GM18520 (cell line): ENCODE measurements at regions not wholly inside any gene's neighbourhood (a gene's known extent, or its start where the extent isn't known, plus 50 kb on each side); places are given as distances from the start of the nearest gene placed in this dataset.
"Not testable (repeated sequence)": the region's sequence is repeated elsewhere in the genome, so short reads cannot be mapped to it uniquely, and the experiment has no call there.

Source experiments
- ATAC-seq: cut with Tn5 transposase; IDR thresholded peaks from one replicate; pipeline ENCODE4 v1.9.1; 2021; ENCODE audit not compliant: unreplicated experiment

DNA sequence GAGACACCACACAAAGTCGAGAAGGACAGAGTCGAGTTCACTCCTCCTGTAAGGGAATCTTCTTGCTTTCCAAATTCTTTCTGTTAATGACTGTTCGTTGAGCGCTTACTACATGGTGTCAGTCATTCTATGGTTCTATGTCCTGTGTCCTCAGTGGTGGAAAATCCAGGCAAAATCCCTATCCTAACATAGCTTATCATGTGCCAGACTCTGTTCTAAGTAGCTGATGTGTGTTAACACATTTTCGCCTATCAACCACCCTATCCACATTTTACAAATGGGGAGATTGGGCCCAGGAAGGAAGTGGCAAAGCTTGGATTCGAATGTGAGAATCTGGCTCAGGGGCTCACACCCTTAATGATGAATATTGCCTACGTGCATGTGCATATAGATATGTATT lies 280.1 kb downstream of the GATA3 start:
- ATAC-seq, result no peak

DNA sequence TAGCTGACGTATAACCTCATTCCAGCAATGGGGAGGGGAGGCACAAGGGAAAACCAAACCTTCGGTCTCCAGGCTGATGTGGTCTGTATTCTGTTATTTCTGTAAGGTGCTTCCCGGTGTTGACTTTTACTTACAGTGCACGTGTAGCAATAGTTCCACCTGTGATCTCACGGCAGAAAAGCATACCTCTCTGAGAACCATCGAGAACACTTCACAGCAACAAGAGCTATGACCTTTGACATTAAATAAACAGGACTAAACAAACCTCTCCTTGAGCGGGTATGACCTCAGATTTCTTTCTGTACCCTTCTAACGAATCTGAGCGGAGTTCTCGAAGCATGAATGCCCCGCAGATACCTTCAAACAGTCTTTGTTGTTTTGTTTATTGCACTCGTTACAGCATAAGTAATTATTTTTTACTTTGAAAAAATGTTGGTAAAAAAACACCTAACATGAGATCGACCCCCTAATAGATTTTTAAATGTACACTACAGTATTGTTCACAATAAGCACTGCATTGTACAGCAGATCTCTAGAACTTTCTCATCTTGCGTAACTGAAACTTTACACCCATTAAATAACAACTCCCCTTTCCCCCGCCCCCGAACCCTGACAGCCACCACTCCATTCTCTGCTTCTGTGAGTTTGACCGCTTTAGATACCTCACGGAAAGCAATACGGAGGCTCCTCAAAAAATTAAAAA lies 282.3 kb downstream of the GATA3 start:
- no peak for ATAC-seq

DNA sequence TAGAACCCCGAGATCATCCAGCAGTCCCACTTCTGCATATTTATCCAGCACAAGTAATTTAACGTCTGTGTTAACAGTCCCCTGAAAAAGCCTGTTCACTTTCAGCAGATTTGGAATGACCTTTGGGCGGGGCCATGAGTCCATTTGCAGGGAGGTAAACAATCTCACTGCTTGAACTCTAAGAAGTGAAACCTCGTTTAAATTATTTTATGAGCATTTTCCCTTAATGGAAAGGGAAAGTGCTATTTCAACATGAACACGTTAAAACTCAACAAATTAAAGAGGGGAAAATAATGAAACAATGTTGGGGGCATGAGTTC lies 282.8 kb downstream of the GATA3 start:
- ATAC-seq, result no peak

DNA sequence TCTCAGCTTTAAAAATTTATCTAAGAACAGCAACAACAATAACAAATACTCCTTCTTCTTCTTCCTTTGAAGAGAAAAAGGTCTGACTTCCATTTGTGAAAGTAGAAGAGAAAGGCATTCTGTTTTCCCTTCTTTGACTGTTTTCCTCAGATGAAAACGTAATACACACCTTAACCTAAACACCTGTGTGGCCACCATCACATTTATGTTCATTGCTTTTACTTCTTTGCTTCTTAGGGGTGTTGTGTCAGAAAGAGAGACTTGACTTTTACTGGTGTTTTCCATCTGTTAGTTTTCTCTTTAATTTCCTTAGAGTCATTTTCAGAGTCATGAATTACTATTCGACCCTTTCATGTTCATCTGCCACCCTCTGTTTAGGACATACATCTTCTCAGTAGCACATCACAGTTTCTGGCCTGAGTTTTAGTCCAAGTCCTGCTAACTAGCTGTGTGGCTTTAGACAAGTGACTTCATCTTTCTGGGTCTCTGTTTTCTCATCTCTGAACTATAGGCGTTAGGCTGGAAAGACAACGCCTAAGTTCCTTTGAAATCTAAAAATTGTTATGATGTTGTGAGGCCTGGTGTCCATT lies 283.8 kb downstream of the GATA3 start:
- ATAC-seq, result no peak

DNA sequence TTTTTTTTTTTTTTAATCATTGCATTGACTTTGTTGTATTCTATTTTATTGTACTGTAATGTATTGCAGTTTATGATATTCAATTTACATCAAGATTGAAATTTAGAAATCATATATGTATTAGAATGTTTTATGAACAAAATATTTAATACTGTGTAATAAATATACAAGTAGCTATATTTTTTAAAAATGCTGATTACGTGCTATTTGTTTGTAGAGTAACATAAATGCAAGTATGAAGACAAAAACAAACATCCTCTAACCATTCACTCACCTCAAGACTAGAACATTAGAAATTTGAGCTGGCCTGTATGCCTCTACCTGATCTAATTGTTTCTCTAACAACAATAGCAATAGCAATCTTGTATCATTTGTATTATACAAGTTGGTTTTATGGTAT lies 290.3 kb downstream of the GATA3 start:
- no peak for ATAC-seq

DNA sequence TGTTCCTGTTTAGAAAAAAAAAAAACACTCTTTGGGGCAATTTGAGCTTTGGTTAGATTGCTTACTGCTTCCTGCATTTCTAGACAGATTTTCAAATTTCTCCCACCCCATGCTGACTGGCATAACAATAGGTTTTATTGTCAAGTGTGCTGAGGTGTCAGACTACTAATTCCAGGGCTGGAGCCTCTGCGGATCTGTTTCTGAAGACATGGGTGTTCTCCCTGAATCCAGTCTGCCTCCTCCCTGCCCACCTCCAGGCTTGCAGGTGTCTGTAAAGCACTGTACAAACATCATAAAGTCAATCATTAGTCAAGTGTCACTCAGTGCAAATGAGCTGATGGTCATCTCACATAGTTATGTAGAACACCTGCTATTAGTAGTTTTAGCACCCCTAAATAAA lies 292.4 kb downstream of the GATA3 start:
- no peak for ATAC-seq

DNA sequence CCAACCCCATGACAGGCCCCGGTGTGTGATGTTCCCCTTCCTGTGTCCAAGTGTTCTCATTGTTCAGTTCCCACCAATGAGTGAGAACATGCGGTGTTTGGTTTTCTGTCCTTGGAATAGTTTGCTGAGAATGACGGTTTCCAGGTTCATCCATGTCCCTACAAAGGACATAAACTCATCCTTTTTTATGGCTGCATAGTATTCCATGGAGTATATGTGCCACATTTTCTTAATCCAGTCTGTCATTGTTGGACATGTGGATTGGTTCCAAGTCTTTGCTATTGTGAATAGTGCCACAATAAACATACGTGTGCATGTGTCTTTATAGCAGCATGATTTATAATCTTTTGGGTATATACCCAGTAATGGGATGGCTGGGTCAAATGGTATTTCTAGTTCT lies 293.1 kb downstream of the GATA3 start:
- ATAC-seq, result not testable (repeated sequence)

DNA sequence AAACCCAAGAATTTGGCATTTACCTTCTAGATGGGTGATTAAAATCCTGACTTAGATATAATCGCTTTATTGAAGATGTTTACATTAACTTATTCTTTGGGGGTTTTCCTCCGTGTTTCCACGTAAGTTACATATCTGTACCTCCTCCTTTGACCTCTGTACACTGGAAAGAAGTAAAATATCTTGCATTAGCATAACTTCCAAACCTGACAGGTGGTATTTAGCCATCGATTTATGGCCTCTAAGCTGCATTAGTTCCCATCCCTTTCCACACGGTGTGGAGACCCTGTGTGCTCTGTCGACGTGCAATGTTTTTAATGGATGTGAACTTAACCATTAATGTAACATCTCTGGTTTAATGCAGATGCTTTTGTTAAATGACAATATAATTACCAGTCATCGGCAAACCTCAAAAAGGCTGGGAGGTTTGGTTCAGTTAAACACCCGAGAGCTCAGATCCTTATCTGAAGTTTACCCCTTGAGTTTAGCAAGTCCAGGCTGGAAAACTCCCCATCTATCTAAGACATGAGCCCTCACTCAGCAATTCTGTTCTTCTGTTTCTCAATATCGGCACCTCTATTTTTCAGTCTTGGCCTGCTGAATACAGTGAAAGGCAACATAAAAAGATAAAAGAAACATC lies 295.2 kb downstream of the GATA3 start:
- ATAC-seq, result no peak

DNA sequence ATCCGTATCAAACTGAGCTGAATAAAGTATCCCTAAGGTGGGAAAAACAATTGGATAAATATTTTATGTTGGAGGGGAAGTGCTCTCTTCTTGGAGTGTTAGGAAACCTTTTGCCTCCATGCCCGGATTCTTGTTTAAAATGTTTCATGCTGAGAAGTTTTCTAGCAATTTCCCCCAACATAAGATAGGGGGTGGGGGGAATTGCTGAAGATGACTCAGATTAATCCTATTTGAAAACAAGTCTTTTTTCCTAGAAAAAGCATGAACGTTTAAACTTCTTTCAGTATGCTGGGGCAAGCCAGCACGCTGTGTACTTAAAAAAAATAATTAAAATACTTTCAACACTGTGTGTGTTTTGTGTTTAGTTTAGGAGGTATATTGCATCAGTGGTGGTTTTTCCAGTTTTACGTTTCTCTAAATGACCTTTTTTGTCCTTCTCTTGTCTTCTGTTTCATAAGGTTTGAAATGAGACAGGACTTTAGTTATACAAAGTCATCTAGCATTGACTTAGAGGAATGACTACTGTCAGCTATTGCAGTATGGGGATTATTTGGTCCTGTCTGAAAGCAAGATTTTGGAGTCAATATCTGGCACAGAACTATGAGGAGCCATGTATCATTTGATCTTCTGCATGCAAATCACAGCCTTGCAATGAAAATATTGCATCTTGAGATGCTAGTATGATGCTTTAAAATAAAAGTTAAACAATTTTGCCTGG lies 295.9 kb downstream of the GATA3 start:
- ATAC-seq, result no peak

DNA sequence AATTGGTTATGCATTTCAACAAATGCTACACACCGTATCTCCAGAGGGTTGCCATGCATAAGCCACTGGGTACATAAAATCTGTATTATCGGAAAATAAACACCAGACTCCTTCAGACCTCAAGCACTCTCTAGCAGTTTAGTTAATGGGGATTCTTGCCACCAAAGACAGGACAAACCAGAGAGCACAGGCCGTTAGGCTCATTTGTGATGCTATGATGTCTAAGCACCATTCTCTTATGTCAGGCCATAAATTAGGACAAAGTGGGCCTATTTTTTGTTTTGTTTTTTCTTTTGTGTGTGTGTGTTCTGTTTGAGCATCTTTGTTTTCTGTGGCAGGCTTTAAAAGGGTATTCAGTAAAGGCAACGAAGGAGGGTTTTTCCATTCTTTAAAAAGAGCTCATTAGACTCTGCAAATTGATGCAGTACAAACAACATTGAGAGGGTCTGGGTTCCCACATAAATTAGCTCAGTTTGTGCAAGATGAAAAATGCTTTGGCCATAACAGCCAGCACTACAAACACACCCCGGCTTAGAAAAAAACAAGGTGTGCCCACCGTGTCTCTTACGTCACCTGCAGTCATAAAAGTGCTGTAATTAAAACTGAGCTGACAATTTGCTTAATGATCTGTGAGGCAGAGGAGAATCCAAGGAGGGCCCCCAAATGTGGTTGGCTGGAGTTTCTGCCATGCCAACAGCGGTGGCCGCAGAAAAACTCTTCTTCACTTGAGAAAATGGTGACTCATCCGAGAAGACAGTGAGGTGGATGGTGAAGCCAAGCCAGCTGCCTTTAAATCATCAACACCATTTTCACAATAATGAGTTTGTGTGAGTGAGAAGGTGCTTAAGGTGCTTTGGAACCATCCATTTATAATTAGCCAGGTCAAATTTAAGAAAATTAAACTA lies 297.9 kb downstream of the GATA3 start:
- no peak for ATAC-seq

DNA sequence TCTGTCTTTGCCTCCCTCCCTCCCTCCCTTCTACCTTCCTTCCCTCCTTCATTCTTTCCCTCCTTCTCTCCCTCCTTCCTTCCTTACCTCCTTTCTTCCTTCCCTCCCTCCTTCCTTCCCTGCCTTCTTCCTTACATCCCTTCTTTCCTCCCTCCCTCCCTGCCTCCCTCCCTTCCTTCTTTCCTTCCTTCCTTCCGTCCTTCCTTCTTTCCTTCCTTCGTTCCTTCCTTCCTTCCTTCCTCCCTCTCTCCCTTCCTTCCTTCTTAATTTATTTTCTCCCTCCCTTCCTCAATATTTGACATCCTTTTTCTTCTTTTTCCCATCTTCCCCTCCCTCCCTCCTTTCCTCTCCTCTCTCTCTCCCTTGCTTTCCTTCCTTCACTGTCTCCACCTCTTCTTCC lies 301.8 kb downstream of the GATA3 start:
- no peak for ATAC-seq

DNA sequence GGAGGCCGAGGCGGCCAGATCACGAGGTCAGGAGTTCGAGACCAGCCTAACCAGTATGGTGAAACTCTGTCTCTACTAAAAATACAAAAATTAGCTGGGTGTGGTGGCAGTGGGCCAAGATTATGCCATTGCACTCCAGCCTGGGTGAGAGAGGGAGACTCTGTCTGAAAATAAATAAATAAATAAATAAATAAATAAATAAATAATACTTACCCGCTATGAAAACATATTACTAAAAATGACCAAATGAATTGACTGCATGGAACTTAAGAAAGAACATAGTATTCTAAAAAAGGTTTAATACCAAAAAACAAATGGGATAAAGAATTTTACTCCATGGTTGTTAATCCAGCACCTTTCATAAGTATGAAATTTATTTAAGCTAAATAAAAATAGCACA lies 305.0 kb downstream of the GATA3 start:
- no peak for ATAC-seq

DNA sequence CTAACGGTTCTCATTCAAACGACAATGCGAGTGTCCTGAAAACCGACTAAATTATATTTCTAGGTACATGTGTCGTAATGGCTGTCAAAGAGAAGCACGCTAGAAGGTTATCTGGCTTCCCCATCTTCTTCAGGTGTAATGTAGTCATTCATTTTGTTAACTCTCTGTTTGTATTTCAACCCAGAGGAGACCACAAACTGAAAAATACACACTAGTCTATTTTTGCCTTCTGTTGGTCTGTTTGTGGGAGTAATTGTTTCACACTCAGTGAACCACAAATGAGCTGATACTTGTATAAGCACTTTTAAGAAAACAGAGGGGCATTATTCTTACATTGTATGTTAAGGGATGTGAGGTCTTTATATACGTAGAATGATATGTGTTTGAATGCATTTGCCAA lies 305.9 kb downstream of the GATA3 start:
- no peak for ATAC-seq

DNA sequence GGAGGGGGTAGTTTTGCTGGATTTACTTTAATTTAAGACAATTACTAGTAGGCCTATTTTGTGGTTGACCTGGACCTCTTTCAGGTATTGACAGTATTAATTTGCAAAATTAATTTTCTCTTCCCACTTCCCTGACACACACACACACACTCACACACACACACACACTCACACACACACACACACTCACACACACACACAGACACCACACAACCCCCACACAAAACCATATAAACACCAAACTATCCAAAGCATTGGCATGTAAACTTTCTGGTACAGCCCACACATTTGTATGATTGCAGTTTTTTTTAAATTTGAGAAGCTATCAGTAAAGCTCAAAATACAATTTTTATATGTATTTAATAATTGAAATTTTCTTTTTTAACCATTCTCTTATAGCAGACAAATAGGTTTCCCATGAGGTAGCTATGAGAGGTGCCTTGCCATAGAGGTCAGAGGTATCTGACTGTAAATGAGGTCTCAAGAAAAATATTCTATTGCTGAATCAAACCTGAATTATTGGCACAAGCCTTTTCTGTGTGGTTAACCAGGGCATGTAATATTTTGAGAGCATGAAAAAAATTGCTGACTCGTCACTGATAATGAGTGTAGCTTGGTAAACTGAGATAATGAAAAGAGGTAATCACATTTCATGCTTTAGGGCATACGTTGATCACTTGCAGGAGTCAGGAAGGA lies 306.5 kb downstream of the GATA3 start:
- no peak for ATAC-seq

DNA sequence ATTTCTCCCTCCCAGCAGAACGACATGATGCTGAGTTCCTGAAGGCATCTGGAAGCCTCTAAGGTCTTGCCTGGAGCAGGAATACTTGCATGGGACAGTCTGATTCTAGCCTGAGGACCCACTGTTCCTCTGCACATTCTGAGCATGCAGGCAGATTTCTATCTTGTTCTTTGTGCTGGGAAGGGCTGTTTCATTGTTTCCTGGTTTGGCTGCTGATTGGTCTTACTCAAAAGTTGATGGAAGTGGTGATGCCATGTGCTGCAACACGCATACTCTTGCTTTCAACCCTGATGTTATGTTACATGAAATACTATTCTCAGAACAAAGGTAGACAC lies 307.0 kb downstream of the GATA3 start:
- ATAC-seq, result no peak

DNA sequence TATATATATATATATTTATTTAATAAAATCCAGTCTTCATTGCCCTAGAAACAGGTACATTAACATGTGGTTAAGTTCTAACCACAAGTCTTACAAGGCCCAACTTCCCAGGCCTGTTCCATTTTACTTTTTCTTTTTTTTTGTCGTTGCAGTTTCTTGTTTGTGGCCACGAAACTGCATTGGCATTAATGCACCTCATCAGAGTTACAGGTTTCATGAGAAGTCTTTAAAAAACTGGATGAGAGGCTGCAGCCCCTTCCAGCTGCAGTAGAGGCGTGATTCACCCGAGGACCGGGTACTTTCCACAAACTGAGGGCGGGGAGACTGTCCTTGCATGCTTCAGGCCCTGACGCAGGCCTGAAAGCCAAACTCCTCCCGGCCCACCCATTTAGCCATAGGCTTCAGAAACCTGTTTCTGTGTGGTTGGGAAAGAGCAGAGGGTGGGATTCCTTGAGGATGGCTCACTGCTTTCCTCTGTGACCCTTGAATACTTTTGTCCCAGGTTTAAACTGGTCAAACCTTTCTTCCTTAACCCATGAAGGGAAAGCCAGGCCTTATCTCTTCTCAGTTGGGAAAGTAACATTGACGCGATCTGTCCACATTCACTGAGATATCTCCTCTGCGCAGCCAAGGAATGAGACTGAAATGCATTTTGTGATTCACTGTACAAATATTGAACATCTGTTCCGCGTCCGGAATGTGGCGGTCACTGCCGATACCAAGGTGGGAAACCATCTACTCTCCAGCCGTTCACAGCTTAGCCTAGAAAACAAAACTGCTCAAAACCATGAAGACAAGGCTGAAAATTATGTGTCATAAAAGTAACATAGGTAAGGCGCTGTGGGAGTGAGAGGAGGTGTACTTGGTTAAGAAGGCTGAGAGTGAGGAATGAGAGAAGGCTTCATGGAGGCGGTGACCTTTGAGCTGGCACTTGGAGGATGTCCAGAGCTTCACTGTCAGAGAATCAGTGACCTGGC lies 311.7 kb downstream of the GATA3 start:
- ATAC-seq, result no peak

DNA sequence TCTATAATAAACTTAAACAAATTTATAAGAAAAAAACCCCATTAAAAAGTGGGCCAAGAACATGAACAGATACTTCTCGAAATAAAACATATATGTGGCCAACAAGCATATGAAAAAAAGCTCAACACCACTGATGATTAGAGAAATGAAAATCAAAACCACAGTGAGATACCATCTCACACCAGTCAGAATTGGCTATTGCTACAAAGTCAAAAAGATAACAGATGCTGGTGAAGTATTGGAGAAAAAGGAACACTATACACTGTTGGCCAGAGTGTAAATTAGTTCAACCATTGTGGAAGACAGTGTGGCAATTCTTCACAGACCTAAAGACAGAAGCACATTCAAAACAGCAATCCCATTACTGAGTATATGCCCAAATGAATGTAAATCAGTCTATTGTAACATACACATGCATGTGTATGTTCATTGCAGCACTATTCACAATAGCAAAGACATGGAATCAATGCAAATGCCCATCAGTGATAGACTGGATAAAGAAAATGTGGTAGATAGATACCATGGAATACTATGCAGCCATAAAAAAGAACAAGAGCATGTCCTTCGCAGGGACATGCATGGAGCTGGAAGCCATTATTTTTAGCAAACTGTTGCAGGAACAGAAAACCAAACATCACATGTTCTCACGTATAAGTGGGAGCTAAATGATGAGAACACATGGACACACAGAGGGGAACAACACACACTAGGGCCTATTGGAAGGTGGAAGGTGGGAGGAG lies 313.4 kb downstream of the GATA3 start:
- not testable (repeated sequence) for ATAC-seq

DNA sequence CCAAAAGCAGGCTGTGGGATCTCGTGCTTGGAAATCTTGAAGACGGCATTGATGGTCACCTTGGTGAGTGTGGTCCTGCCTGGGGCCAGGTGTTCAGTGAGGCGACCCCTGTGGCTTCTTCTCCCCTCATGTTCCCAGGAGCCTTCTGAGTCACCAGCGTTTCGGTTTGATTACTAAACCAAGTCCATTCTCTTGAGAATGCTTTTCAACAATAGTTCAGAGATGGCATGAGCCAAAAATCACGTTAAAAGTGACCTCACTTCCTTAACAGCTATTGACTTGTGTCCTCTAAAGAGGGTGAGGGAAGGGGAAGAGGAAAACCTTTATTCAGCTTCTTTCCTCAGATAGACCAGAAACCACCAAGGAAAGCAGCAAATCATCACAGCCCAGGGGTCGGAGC lies 315.2 kb downstream of the GATA3 start:
- ATAC-seq, result no peak

DNA sequence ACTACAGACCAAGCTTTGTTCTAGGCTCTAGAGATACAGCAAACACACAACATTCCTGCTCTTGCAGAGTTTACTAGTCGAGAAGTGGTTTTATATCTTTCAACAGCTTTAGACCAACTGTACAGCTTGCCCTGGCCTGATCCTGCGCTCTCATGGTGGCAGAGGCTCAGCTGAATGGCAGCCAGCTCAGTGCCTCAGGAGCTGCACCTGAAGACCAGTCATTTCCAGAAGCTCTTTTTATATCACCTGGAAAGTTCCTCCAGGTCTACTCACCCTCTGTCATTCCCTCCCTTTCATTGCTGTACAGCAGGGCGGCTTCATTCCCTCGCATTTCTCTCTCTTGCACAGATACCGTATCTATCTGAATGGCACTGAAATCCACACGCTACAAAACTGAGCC lies 319.8 kb downstream of the GATA3 start:
- ATAC-seq, result no peak
